ENCODE measurements at regions not wholly inside any gene's neighbourhood (a gene's known extent, or its start where the extent isn't known, plus 50 kb on each side); places are given as distances from the start of the nearest gene placed in this dataset.

GRCh38 chr10:10617686-10618085, 400.0 kb upstream of the CELF2 start:
- H3K4me3 ChIP-seq (ENCODE audit: low read length) = no peak overlapping the region
- no peaks in the 10 kb centered on the region for H3K36me3 ChIP-seq (ENCODE audit: control insufficient read depth, insufficient read depth, low read length, severe bottlenecking)
- no peak for DNase-seq (ENCODE audit: low read depth)

GRCh38 chr10:10618139-10618538, 399.5 kb upstream of the CELF2 start:
- peaks cover 11% of the 10 kb centered on the region for H3K4me1 ChIP-seq (ENCODE audit: control insufficient read depth, insufficient read depth, low read length)

More at GRCh38 chr10:10617686-10618085, 400.0 kb upstream of the CELF2 start:
- H3K27me3 ChIP-seq (replicated peaks; ENCODE audit: control insufficient read depth, insufficient read depth, low read length) = no peaks in the 10 kb centered on the region
- H3K9ac ChIP-seq (ENCODE audit: low read length) = no peak overlapping the region
- H3K4me1 ChIP-seq (ENCODE audit: control insufficient read depth, insufficient read depth, low read length) = peaks cover 11% of the 10 kb centered on the region
- no peaks in the 10 kb centered on the region for H3K9me3 ChIP-seq (ENCODE audit: control insufficient read depth, low read length)

GRCh38 chr10:10623958-10624566, 393.6 kb upstream of the CELF2 start:
- Histone ChIP-seq H3K9me3 (ENCODE audit: control insufficient read depth, low read length) (no peaks in the 10 kb centered on the region), H3K4me1 (ENCODE audit: control insufficient read depth, insufficient read depth, low read length) (peaks cover 14% of the 10 kb centered on the region), H3K4me3 (ENCODE audit: low read length) (no peak overlapping the region), H3K27me3 (replicated peaks; ENCODE audit: control insufficient read depth, insufficient read depth, low read length) (no peaks in the 10 kb centered on the region), H3K9ac (ENCODE audit: low read length) (peak overlapping the region; percentile 3), H3K36me3 (ENCODE audit: control insufficient read depth, insufficient read depth, low read length, severe bottlenecking) (no peaks in the 10 kb centered on the region)
- DNase-seq (ENCODE audit: low read depth) = no peak

More at GRCh38 chr10:10618139-10618538, 399.5 kb upstream of the CELF2 start:
- Histone ChIP-seq H3K9me3 (ENCODE audit: control insufficient read depth, low read length) (no peaks in the 10 kb centered on the region), H3K27me3 (replicated peaks; ENCODE audit: control insufficient read depth, insufficient read depth, low read length) (no peaks in the 10 kb centered on the region), H3K36me3 (ENCODE audit: control insufficient read depth, insufficient read depth, low read length, severe bottlenecking) (no peaks in the 10 kb centered on the region), H3K4me3 (ENCODE audit: low read length) (no peak overlapping the region), H3K9ac (ENCODE audit: low read length) (no peak overlapping the region)
- DNase-seq (ENCODE audit: low read depth) = no peak

GRCh38 chr10:10624567-10624962, 393.1 kb upstream of the CELF2 start:
- H3K36me3 ChIP-seq (ENCODE audit: control insufficient read depth, insufficient read depth, low read length, severe bottlenecking) = no peaks in the 10 kb centered on the region
- H3K4me1 ChIP-seq (ENCODE audit: control insufficient read depth, insufficient read depth, low read length) = peaks cover 14% of the 10 kb centered on the region
- no peaks in the 10 kb centered on the region for H3K27me3 ChIP-seq (replicated peaks; ENCODE audit: control insufficient read depth, insufficient read depth, low read length)
- H3K4me3 ChIP-seq (ENCODE audit: low read length) = no peak overlapping the region
- no peak for DNase-seq (ENCODE audit: low read depth)
- no peaks in the 10 kb centered on the region for H3K9me3 ChIP-seq (ENCODE audit: control insufficient read depth, low read length)
- H3K9ac ChIP-seq (ENCODE audit: low read length) = peak overlapping the region; percentile 3

GRCh38 chr10:10625491-10625890, 392.2 kb upstream of the CELF2 start:
- no peaks in the 10 kb centered on the region for H3K36me3 ChIP-seq (ENCODE audit: control insufficient read depth, insufficient read depth, low read length, severe bottlenecking)
- peaks cover 14% of the 10 kb centered on the region for H3K4me1 ChIP-seq (ENCODE audit: control insufficient read depth, insufficient read depth, low read length)
- no peaks in the 10 kb centered on the region for H3K9me3 ChIP-seq (ENCODE audit: control insufficient read depth, low read length)
- H3K27me3 ChIP-seq (replicated peaks; ENCODE audit: control insufficient read depth, insufficient read depth, low read length) = no peaks in the 10 kb centered on the region
- H3K9ac ChIP-seq (ENCODE audit: low read length) = no peak overlapping the region
- no peak overlapping the region for H3K4me3 ChIP-seq (ENCODE audit: low read length)
- no peak for DNase-seq (ENCODE audit: low read depth)

- Histone ChIP-seq H3K9me3 (ENCODE audit: control insufficient read depth, low read length) (no peaks in the 10 kb centered on the region), H3K4me3 (ENCODE audit: low read length) (no peak overlapping the region), H3K36me3 (ENCODE audit: control insufficient read depth, insufficient read depth, low read length, severe bottlenecking) (no peaks in the 10 kb centered on the region), H3K4me1 (ENCODE audit: control insufficient read depth, insufficient read depth, low read length) (peaks cover 14% of the 10 kb centered on the region), H3K27me3 (replicated peaks; ENCODE audit: control insufficient read depth, insufficient read depth, low read length) (no peaks in the 10 kb centered on the region), H3K9ac (ENCODE audit: low read length) (no peak overlapping the region)
- no peak for DNase-seq (ENCODE audit: low read depth)
Observed at GRCh38 chr10:10626734-10627133, 390.9 kb upstream of the CELF2 start.

- Histone ChIP-seq H3K4me1 (ENCODE audit: control insufficient read depth, insufficient read depth, low read length) (peaks cover 14% of the 10 kb centered on the region), H3K9ac (ENCODE audit: low read length) (no peak overlapping the region), H3K9me3 (ENCODE audit: control insufficient read depth, low read length) (no peaks in the 10 kb centered on the region), H3K4me3 (ENCODE audit: low read length) (no peak overlapping the region), H3K36me3 (ENCODE audit: control insufficient read depth, insufficient read depth, low read length, severe bottlenecking) (no peaks in the 10 kb centered on the region), H3K27me3 (replicated peaks; ENCODE audit: control insufficient read depth, insufficient read depth, low read length) (no peaks in the 10 kb centered on the region)
- DNase-seq (ENCODE audit: low read depth) = no peak
Observed at GRCh38 chr10:10627414-10627813, 390.3 kb upstream of the CELF2 start.

- no peaks in the 10 kb centered on the region for H3K27me3 ChIP-seq (replicated peaks; ENCODE audit: control insufficient read depth, insufficient read depth, low read length)
- no peaks in the 10 kb centered on the region for H3K36me3 ChIP-seq (ENCODE audit: control insufficient read depth, insufficient read depth, low read length, severe bottlenecking)
- H3K4me3 ChIP-seq (ENCODE audit: low read length) = no peak overlapping the region
- H3K4me1 ChIP-seq (ENCODE audit: control insufficient read depth, insufficient read depth, low read length) = peaks cover 2% of the 10 kb centered on the region
- DNase-seq (ENCODE audit: low read depth) = no peak
- H3K9me3 ChIP-seq (ENCODE audit: control insufficient read depth, low read length) = no peaks in the 10 kb centered on the region
- H3K9ac ChIP-seq (ENCODE audit: low read length) = no peak overlapping the region
Observed at GRCh38 chr10:10629512-10629911, 388.2 kb upstream of the CELF2 start.

- no peak for DNase-seq (ENCODE audit: low read depth)
- Histone ChIP-seq H3K4me3 (ENCODE audit: low read length) (no peak overlapping the region), H3K36me3 (ENCODE audit: control insufficient read depth, insufficient read depth, low read length, severe bottlenecking) (no peaks in the 10 kb centered on the region)
Observed at GRCh38 chr10:10630281-10630680, 387.4 kb upstream of the CELF2 start.

GRCh38 chr10:10630782-10631181, 386.9 kb upstream of the CELF2 start:
- Histone ChIP-seq H3K9me3 (ENCODE audit: control insufficient read depth, low read length) (no peaks in the 10 kb centered on the region), H3K4me3 (ENCODE audit: low read length) (no peak overlapping the region), H3K27me3 (replicated peaks; ENCODE audit: control insufficient read depth, insufficient read depth, low read length) (no peaks in the 10 kb centered on the region), H3K9ac (ENCODE audit: low read length) (no peak overlapping the region), H3K4me1 (ENCODE audit: control insufficient read depth, insufficient read depth, low read length) (no peaks in the 10 kb centered on the region), H3K36me3 (ENCODE audit: control insufficient read depth, insufficient read depth, low read length, severe bottlenecking) (no peaks in the 10 kb centered on the region)
- DNase-seq (ENCODE audit: low read depth) = no peak

More at GRCh38 chr10:10630281-10630680, 387.4 kb upstream of the CELF2 start:
- Histone ChIP-seq H3K9me3 (ENCODE audit: control insufficient read depth, low read length) (no peaks in the 10 kb centered on the region), H3K4me1 (ENCODE audit: control insufficient read depth, insufficient read depth, low read length) (no peaks in the 10 kb centered on the region), H3K9ac (ENCODE audit: low read length) (no peak overlapping the region), H3K27me3 (replicated peaks; ENCODE audit: control insufficient read depth, insufficient read depth, low read length) (no peaks in the 10 kb centered on the region)

GRCh38 chr10:10642189-10642588, 375.5 kb upstream of the CELF2 start:
- Histone ChIP-seq H3K4me3 (ENCODE audit: low read length) (no peak overlapping the region), H3K4me1 (ENCODE audit: control insufficient read depth, insufficient read depth, low read length) (peaks cover 35% of the 10 kb centered on the region), H3K27me3 (replicated peaks; ENCODE audit: control insufficient read depth, insufficient read depth, low read length) (no peaks in the 10 kb centered on the region), H3K36me3 (ENCODE audit: control insufficient read depth, insufficient read depth, low read length, severe bottlenecking) (no peaks in the 10 kb centered on the region), H3K9me3 (ENCODE audit: control insufficient read depth, low read length) (no peaks in the 10 kb centered on the region), H3K9ac (ENCODE audit: low read length) (peak overlapping the region; percentile 56)
- DNase-seq (ENCODE audit: low read depth) = no peak

GRCh38 chr10:10642751-10643150, 374.9 kb upstream of the CELF2 start:
- no peak for DNase-seq (ENCODE audit: low read depth)
- no peak overlapping the region for H3K4me3 ChIP-seq (ENCODE audit: low read length)
- no peaks in the 10 kb centered on the region for H3K27me3 ChIP-seq (replicated peaks; ENCODE audit: control insufficient read depth, insufficient read depth, low read length)
- peaks cover 36% of the 10 kb centered on the region for H3K4me1 ChIP-seq (ENCODE audit: control insufficient read depth, insufficient read depth, low read length)
- no peaks in the 10 kb centered on the region for H3K36me3 ChIP-seq (ENCODE audit: control insufficient read depth, insufficient read depth, low read length, severe bottlenecking)
- no peaks in the 10 kb centered on the region for H3K9me3 ChIP-seq (ENCODE audit: control insufficient read depth, low read length)
- peak overlapping the region; percentile 56 for H3K9ac ChIP-seq (ENCODE audit: low read length)
